IPS-15b (cell line): ENCODE measurements at regions not wholly inside any gene's neighbourhood (a gene's known extent, or its start where the extent isn't known, plus 50 kb on each side); places are given as distances from the start of the nearest gene placed in this dataset.

Experiments
- H3K27me3 ChIP-seq: one replicate; pipeline ENCODE4 v1.6.1; 2013; ENCODE audit warnings: low read length; ENCODE audit not compliant: control insufficient read depth, insufficient read depth
- H3K36me3 ChIP-seq: one replicate; pipeline ENCODE4 v1.6.1; 2013; ENCODE audit warnings: low read length; ENCODE audit not compliant: control insufficient read depth, insufficient read depth
- H3K4me1 ChIP-seq: one replicate; pipeline ENCODE4 v1.6.1; 2013; ENCODE audit warnings: mild to moderate bottlenecking, low read length; ENCODE audit not compliant: control insufficient read depth, insufficient read depth
- H3K4me3 ChIP-seq: one replicate; pipeline ENCODE4 v1.5.1; 2013; ENCODE audit warnings: low read depth, low read length
- H3K9ac ChIP-seq: one replicate; pipeline ENCODE4 v1.6.1; 2013; ENCODE audit warnings: low read depth, mild to moderate bottlenecking, low read length
- H3K9me3 ChIP-seq: one replicate; pipeline ENCODE4 v1.6.1; 2013; ENCODE audit warnings: mild to moderate bottlenecking, low read length; ENCODE audit not compliant: control insufficient read depth, insufficient read depth

DNA sequence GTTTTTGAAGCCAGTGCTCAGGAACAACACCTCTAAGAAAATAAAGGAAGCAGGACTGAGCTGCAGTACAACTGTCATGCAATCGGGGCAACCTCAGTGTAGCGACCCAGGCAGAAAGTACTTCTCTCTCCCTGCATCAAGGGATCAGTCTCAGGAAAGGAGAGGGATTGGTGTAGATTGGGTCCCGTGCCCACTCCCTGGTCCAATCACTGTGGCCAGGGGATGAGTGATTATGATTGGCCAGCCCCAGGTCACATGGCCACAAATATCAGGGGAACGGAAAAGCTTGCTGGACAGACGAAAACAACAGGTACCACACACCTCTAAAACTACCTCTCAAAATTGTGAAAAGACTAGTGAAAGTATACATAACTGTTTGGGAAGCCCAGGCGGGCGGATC, 136.2 kb upstream of the F3 start:
- H3K9me3 ChIP-seq, result no peaks in the 10 kb centered on the region
- H3K36me3 ChIP-seq, result no peaks in the 10 kb centered on the region
- no peak overlapping the region for H3K4me3 ChIP-seq
- no peaks in the 10 kb centered on the region for H3K4me1 ChIP-seq
- H3K27me3 ChIP-seq, result no peaks in the 10 kb centered on the region
- no peak overlapping the region for H3K9ac ChIP-seq

DNA sequence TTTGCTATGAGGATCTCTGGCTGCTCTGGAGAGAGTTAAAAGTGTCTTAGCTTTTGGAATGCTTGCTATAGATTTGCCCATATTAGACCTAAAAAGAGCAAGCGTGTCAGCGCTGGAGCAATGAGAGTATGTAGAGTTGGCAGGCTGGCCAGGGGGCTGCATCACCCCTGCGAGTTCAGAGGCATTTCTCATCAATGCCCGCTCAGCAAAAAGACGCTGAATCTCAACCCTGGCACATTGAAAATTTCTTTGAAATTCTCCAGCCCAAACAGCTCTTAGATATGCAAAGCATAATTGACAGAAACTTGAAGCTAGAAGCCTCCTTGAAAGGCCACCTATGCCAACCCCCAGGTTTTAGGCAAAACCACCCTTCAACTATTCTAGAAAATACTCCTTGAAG, 135.5 kb upstream of the F3 start:
- Histone ChIP-seq H3K9ac (no peak overlapping the region), H3K36me3 (no peaks in the 10 kb centered on the region), H3K4me1 (no peaks in the 10 kb centered on the region), H3K27me3 (no peaks in the 10 kb centered on the region), H3K9me3 (no peaks in the 10 kb centered on the region), H3K4me3 (no peak overlapping the region)

DNA sequence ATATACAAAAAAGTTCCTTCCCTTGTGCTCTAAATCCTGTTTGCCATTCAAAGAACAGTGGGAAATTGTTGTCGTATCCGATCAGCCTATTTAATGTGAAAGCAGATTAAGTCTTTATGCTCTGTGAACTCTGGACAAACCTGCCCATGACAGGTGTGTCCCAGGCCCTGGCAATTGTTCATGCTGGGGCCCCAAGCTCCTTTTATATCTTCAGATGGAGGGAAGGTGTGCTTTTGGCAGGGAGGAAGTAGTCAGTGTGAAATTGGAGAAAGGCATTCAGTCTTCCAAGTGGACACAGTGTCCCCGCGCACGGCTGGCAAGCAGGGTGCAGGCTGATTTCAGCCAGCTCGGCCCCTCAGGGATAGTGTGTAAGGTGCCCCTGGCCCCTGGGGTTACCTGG, 135.1 kb upstream of the F3 start:
- Histone ChIP-seq H3K27me3 (no peaks in the 10 kb centered on the region), H3K4me3 (no peak overlapping the region), H3K9ac (no peak overlapping the region), H3K4me1 (no peaks in the 10 kb centered on the region), H3K9me3 (no peaks in the 10 kb centered on the region), H3K36me3 (no peaks in the 10 kb centered on the region)

DNA sequence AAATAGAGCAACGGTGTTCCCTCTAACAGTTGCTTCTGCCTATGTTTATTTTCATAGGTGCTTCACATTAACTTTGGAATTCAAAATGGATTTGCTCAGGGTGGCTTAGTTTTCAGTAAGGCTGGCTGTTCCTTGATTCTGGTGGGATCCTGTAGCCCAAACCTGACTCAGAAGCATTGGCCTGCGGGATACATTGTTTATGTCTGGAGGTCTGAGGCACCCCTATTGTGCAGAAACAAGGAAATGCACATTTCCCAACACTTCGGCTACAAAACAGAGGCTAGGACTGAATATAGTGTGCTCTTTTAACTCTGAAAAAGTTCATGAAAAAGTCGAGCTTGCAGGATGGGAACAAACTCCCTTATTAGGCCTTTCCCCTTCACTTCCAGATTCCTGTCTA, 133.8 kb upstream of the F3 start:
- Histone ChIP-seq H3K4me3 (no peak overlapping the region), H3K27me3 (no peaks in the 10 kb centered on the region), H3K4me1 (no peaks in the 10 kb centered on the region), H3K9ac (no peak overlapping the region), H3K9me3 (no peaks in the 10 kb centered on the region), H3K36me3 (no peaks in the 10 kb centered on the region)

DNA sequence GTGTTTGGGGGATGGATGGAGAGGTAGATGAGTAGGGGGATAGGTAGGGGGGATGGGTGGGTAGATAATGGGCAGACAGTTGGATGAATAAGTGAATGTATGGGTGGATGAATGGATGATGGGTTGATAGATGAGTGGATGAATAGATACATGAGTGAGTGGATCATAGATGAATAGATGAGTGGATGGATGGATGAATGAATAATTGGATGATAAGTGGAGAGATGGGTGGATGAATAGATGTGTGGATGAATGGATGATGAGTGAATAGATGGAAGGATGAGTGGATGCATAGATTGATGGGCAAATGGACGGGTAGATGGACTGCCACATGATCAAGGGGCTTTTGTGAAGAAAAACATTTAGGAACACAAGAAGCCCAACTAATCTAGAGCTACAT, 133.3 kb upstream of the F3 start:
- H3K9ac ChIP-seq, result no peak overlapping the region
- H3K27me3 ChIP-seq, result no peaks in the 10 kb centered on the region
- H3K36me3 ChIP-seq, result no peaks in the 10 kb centered on the region
- no peaks in the 10 kb centered on the region for H3K9me3 ChIP-seq
- H3K4me1 ChIP-seq, result no peaks in the 10 kb centered on the region
- no peak overlapping the region for H3K4me3 ChIP-seq

DNA sequence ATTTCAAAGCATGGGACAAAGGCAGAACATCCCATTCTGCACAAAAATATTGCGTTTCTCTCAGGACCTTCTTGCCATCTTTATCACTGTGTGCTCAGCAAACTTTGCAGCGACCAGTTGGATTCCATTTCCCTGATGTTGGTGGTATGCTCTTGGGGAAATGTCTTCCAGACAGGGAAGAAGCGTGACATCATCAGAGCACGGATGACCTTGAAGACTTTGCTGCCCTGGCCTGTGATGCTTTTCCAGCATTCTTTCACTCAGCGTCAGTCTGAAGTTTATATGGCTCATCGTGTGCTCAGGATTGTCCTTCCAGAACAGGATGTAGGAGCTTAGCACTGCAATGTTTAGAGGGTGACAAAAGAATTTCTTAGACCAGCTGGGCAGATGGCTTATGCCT, 131.4 kb upstream of the F3 start:
- H3K9ac ChIP-seq, result no peak overlapping the region
- H3K4me1 ChIP-seq, result peaks cover 14% of the 10 kb centered on the region
- H3K27me3 ChIP-seq, result no peaks in the 10 kb centered on the region
- no peaks in the 10 kb centered on the region for H3K36me3 ChIP-seq
- no peaks in the 10 kb centered on the region for H3K9me3 ChIP-seq
- H3K4me3 ChIP-seq, result no peak overlapping the region

DNA sequence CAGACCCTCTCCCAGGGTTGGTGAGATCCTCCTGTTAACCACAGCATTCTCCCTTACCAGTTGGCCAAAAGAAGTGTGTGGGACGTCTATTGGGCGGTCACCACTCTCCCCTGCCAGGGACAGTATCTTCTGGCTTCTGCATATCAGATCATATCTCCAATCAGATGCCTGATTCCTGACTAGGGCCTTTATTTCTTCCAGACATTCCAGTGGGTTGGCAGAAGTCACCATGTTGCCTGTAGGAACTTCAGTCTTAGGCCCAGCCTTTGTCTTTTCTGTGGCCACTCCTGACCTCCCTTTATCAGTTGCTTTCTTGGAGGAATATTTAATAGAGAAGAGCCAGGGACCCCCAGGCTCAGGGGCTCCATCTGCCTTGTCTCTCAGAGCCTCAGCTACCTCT, 130.4 kb upstream of the F3 start:
- H3K4me1 ChIP-seq, result peaks cover 21% of the 10 kb centered on the region
- no peaks in the 10 kb centered on the region for H3K9me3 ChIP-seq
- H3K27me3 ChIP-seq, result no peaks in the 10 kb centered on the region
- no peaks in the 10 kb centered on the region for H3K36me3 ChIP-seq
- H3K9ac ChIP-seq, result no peak overlapping the region
- H3K4me3 ChIP-seq, result no peak overlapping the region

DNA sequence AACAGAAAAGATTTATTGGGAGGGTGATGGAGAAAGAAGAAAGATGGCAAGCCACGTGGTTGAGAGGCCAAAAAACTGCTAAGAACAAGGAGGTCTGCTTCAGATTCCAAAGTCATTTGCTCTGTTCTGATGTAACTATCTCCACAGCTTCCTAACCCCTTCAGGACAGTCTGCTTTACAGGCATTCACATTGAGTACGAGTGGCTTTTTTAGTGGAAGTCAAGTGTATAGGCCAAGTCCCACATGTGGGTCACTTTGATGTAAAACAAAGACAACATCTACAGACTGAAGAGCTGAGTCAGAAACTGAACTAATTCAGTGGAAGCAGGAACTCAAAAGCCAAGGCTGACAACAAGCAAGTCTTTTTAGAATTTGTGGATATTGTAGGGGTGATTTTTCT, 128.7 kb upstream of the F3 start:
- Histone ChIP-seq H3K9me3 (no peaks in the 10 kb centered on the region), H3K4me1 (peaks cover 32% of the 10 kb centered on the region), H3K27me3 (no peaks in the 10 kb centered on the region), H3K9ac (no peak overlapping the region), H3K4me3 (no peak overlapping the region), H3K36me3 (no peaks in the 10 kb centered on the region)

DNA sequence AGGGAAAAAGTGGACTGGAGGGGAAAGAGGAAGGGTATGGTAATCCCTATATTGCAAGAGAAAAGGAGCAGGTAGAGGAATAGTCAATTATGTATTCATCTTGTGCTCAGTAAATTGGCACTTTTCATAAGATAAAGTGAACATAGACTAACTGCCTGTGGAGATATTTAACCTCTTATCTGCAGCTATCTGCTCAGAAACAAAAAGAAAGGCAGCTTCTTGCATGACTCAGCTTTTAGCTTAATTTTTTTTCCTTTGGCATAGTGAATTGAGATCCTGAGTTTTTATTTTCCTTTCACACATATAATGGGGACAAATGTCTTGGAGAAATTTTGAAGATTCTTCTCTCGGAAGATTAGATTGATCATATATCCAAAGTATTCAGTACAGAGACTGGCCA, 127.6 kb upstream of the F3 start:
- no peaks in the 10 kb centered on the region for H3K27me3 ChIP-seq
- no peak overlapping the region for H3K9ac ChIP-seq
- no peak overlapping the region for H3K4me3 ChIP-seq
- H3K4me1 ChIP-seq, result peaks cover 32% of the 10 kb centered on the region
- peaks cover 5% of the 10 kb centered on the region for H3K9me3 ChIP-seq
- no peaks in the 10 kb centered on the region for H3K36me3 ChIP-seq

DNA sequence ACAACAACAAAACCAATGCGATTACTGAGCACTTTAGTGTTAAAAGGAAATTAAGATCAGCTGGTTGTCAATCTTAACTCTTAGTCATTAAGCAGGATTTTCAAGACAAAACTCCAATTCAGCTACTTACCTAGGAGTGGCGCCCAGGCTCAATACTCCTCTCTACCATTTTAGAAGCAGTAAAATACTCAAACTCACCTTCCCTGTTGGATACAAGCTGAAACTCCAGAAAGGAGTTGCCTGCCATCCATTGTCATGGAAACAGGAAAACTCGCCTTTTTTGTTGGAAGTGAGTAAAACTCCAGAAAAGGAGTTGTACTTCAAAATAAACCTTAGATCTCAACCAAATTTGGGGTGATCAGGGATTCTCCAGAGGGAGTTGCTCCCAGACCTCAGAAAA, 127.0 kb upstream of the F3 start:
- H3K36me3 ChIP-seq, result no peaks in the 10 kb centered on the region
- H3K9ac ChIP-seq, result peak overlapping the region; percentile 13

DNA sequence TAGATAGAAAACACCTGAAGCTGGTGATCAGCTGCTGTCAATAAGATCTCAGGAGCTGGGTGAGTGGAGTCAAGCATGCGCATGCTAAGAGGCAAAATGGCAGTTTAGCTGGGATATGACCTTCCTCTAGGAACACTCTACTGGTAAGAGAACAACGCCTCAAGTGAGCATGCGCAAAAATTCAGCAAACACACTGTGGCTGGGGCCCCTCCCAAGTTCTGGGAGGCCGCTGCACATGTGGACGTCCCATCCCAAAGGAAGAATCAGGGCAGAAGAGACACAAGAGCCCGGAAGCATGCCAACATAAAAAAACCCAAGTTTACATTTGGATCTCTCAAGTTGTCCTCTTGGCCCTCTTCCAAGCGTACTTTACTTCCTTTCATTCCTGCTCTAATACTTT, 126.3 kb upstream of the F3 start:
- H3K27me3 ChIP-seq, result no peaks in the 10 kb centered on the region
- H3K9me3 ChIP-seq, result peaks cover 5% of the 10 kb centered on the region
- peaks cover 32% of the 10 kb centered on the region for H3K4me1 ChIP-seq
- H3K9ac ChIP-seq, result no peak overlapping the region
- H3K4me3 ChIP-seq, result no peak overlapping the region
- H3K36me3 ChIP-seq, result no peaks in the 10 kb centered on the region

More for the DNA sequence above, 127.0 kb upstream of the F3 start:
- Histone ChIP-seq H3K4me3 (no peak overlapping the region), H3K9me3 (peaks cover 5% of the 10 kb centered on the region), H3K4me1 (peaks cover 32% of the 10 kb centered on the region), H3K27me3 (no peaks in the 10 kb centered on the region)

DNA sequence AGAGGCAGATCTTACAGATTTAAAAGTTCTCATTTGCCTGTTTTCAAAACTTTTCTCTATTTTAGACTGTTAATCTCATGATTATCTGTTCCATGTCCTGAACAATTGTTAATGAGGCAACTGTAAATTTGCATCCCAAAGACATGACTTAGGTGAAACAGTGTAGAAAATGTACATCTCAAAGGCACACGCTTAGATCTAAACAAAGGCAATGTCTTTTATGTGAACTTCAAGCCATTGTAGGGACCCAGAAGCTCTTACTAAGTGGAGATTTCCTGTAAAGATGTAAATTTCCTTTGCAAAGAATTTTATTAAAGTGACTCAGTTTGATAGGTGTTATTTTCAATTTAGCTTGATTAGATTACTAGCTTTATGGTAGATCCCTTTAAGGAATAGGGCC, 125.2 kb upstream of the F3 start:
- Histone ChIP-seq H3K9ac (no peak overlapping the region), H3K4me1 (peaks cover 42% of the 10 kb centered on the region), H3K36me3 (no peaks in the 10 kb centered on the region), H3K27me3 (no peaks in the 10 kb centered on the region), H3K9me3 (peaks cover 5% of the 10 kb centered on the region), H3K4me3 (no peak overlapping the region)

DNA sequence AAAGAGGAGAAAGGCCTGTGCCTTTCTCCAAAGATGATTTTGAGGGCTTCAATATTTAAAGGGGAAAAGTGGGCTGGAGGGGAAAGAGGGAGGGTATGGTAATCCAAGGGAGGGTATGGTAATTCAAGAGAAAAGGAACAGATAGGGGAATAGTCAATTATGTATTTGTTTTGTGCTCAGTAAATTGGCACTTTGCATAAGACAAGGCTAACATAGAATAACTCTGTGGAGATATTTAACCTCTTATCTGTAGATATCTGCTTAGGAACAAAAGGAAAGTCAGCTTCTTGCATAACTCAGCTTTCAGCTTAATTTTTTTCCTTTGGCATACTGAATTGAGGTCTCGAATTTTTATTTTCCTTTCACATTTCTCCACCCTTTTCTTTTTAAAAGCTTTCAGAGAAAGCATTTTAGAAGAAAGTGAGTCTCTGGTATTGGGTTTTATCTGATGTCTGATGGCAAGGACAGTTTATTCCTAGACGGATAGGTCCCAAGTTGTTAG, 119.9 kb upstream of the F3 start:
- Histone ChIP-seq H3K4me3 (no peak overlapping the region), H3K27me3 (no peaks in the 10 kb centered on the region), H3K4me1 (peaks cover 42% of the 10 kb centered on the region), H3K9ac (peak overlapping the region; percentile 6), H3K36me3 (no peaks in the 10 kb centered on the region), H3K9me3 (peaks cover 5% of the 10 kb centered on the region)
